Liver (tissue), 8 donors: ENCODE measurements at regions not wholly inside any gene's neighbourhood (a gene's known extent, or its start where the extent isn't known, plus 50 kb on each side); places are given as distances from the start of the nearest gene placed in this dataset.

Source experiments
- DNase-seq: peaks from one replicate; pipeline ENCODE4 v3.0.0-alpha.2; 2017; ENCODE audit warnings: low spot score
- H3K27ac ChIP-seq, 2 donors: one replicate each; pipeline ENCODE4 v1.7.0; 2013; ENCODE audit warnings: inconsistent platforms in 2 of 2, low read length in 2 of 2, control low read depth in 1 of 2, low read depth in 1 of 2, mild to moderate bottlenecking in 1 of 2
- H3K27me3 ChIP-seq, 4 donors: one replicate each; pipeline versions ENCODE4 v1.6.1 to v1.7.0; 2013; ENCODE audit warnings: low read length in 3 of 4, inconsistent platforms in 1 of 4, mild to moderate bottlenecking in 1 of 4, moderate library complexity in 1 of 4; ENCODE audit not compliant: control insufficient read depth in 4 of 4, insufficient read depth in 4 of 4
- H3K36me3 ChIP-seq, 4 donors: one replicate each; pipeline versions ENCODE4 v1.6.1 to v1.7.0; 2013; ENCODE audit warnings: low read length in 3 of 4, mild to moderate bottlenecking in 3 of 4, low read depth in 1 of 4, moderate library complexity in 1 of 4; ENCODE audit not compliant: control insufficient read depth in 4 of 4, insufficient read depth in 3 of 4
- H3K4me1 ChIP-seq, 4 donors: one replicate each; pipeline versions ENCODE4 v1.6.1 to v1.7.0; 2013; ENCODE audit warnings: low read length in 3 of 4, mild to moderate bottlenecking in 3 of 4, moderate library complexity in 1 of 4; ENCODE audit not compliant: control insufficient read depth in 4 of 4, insufficient read depth in 4 of 4
- H3K4me3 ChIP-seq, 3 donors: one replicate each; pipeline versions ENCODE4 v1.6.1 to v1.7.0; 2013; ENCODE audit warnings: low read length in 3 of 3, control low read depth in 1 of 3, low read depth in 1 of 3, mild to moderate bottlenecking in 1 of 3
- H3K9ac ChIP-seq, 2 donors: one replicate each; pipeline ENCODE4 v1.7.0; 2013; ENCODE audit warnings: low read length in 2 of 2, mild to moderate bottlenecking in 2 of 2, moderate library complexity in 2 of 2, control low read depth in 1 of 2, low read depth in 1 of 2
- H3K9me3 ChIP-seq, 4 donors: one replicate each; pipeline versions ENCODE4 v1.6.1 to v1.7.0; 2013; ENCODE audit warnings: low read length in 3 of 4; ENCODE audit not compliant: control insufficient read depth in 4 of 4
- EGR1 ChIP-seq, 2 donors: IDR thresholded peaks; 2 replicates each; pipeline ENCODE4 v1.6.1; 2016 to 2018; ENCODE audit warnings: antibody characterized with exemption in 2 of 2, low read depth in 2 of 2
- FOXA1 ChIP-seq: IDR thresholded peaks from 2 replicates; pipeline ENCODE4 v1.6.1; 2016; ENCODE audit warnings: antibody characterized with exemption
- FOXA2 ChIP-seq: IDR thresholded peaks from 2 replicates; pipeline ENCODE4 v1.6.1; 2016; ENCODE audit warnings: antibody characterized with exemption
- GABPA ChIP-seq, 2 donors: IDR thresholded peaks in 1 of 2; conservative IDR thresholded peaks in 1 of 2; 2 replicates each; pipeline ENCODE4 v1.6.1; 2016; ENCODE audit warnings: antibody characterized with exemption in 2 of 2, mild to moderate bottlenecking in 1 of 2, moderate library complexity in 1 of 2
- HNF4A ChIP-seq, 2 donors: conservative IDR thresholded peaks; 2 replicates each; pipeline ENCODE4 v1.6.1; 2016; ENCODE audit warnings: antibody characterized with exemption in 2 of 2, mild to moderate bottlenecking in 2 of 2
- NR2F2 ChIP-seq: IDR thresholded peaks from 2 replicates; pipeline ENCODE4 v1.6.1; 2016; ENCODE audit warnings: antibody characterized with exemption
- RAD21 ChIP-seq, 2 donors: IDR thresholded peaks; 2 replicates each; pipeline ENCODE4 v1.6.1; 2016; ENCODE audit warnings: antibody characterized with exemption in 2 of 2, mild to moderate bottlenecking in 2 of 2
- RXRA ChIP-seq, 2 donors: IDR thresholded peaks; 2 replicates each; pipeline ENCODE4 v1.6.1; 2017 to 2018; ENCODE audit warnings: antibody characterized with exemption in 2 of 2, mild to moderate bottlenecking in 1 of 2
- WGBS: extraction: QIAGEN DNeasy Blood & Tissue Kit; methylation state at CpG from one replicate; pipeline ENCODE4 v1.1.7; 2013; 5-methylcytosine and 5-hydroxymethylcytosine counted together
- TF ChIP-seq, protein P1 (sequence below): fragments of 150-350 bp; IDR thresholded peaks from 2 replicates; pipeline ENCODE4 v1.5.1; 2017; ENCODE audit warnings: improper control_type of control experiment, low read depth, low read length; ENCODE audit not compliant: missing input control
- TF ChIP-seq, protein P2 (sequence below): IDR thresholded peaks from 2 replicates; pipeline ENCODE4 v1.6.1; 2016; ENCODE audit warnings: antibody characterized with exemption, mild to moderate bottlenecking
- TF ChIP-seq, protein P3 (sequence below): IDR thresholded peaks from 2 replicates; pipeline ENCODE4 v1.6.1; 2016; ENCODE audit warnings: antibody characterized with exemption
- TF ChIP-seq, protein P4 (sequence below): IDR thresholded peaks from 2 replicates; pipeline ENCODE4 v1.6.1; 2016; ENCODE audit warnings: antibody characterized with exemption
- donor health status: healthy.
- donor health status: healthy.
- donor health status: healthy.
- donor health status: healthy.
- donor health status: healthy.

DNA sequence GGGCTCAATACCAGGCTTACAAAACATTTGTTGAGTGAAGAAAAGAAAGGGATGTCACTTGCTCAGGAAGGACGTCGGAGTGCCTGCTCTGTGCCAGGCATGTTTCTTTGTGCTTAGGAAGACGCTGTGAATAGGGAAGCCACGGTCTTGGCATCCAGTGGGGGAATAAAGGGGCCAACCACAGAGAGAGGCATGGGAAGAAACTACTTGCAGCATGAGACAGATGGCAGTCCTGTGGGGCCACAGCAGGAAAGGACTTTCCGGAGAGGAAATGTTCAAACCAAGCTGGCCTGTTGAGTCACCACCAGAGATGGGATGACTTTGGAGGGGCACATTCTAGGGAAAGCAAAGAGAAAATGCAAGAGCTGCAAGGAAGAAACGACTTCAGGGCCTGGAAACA is 173.2 kb downstream of the CDH26 start:
- DNase-seq = no peak
- TF ChIP-seq FOXA1 (no peak), GABPA (IDR thresholded peaks at IDR 0.05 in 1 of 2, conservative IDR thresholded peaks at IDR 0.05 in 1 of 2) (no peak), NR2F2 (no peak), EGR1 (IDR thresholded peaks at IDR 0.05; ENCODE audit: low read depth in 2 of 2) (no peak), RXRA (IDR thresholded peaks at IDR 0.05) (no peak), RAD21 (IDR thresholded peaks at IDR 0.05) (no peak)
- TF ChIP-seq, protein P1, sequence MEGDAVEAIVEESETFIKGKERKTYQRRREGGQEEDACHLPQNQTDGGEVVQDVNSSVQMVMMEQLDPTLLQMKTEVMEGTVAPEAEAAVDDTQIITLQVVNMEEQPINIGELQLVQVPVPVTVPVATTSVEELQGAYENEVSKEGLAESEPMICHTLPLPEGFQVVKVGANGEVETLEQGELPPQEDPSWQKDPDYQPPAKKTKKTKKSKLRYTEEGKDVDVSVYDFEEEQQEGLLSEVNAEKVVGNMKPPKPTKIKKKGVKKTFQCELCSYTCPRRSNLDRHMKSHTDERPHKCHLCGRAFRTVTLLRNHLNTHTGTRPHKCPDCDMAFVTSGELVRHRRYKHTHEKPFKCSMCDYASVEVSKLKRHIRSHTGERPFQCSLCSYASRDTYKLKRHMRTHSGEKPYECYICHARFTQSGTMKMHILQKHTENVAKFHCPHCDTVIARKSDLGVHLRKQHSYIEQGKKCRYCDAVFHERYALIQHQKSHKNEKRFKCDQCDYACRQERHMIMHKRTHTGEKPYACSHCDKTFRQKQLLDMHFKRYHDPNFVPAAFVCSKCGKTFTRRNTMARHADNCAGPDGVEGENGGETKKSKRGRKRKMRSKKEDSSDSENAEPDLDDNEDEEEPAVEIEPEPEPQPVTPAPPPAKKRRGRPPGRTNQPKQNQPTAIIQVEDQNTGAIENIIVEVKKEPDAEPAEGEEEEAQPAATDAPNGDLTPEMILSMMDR = no peak
- Histone ChIP-seq H3K27ac (no peak overlapping the region), H3K36me3 (no peaks in the 10 kb centered on the region), H3K27me3 (no peaks in the 10 kb centered on the region), H3K9ac (no peak overlapping the region), H3K9me3 (no peaks in the 10 kb centered on the region), H3K4me3 (no peak overlapping the region), H3K4me1 (peaks cover 4 to 9% (median 7%) of the 10 kb centered on the region in 4 donors)
- 68% methylated on average over 6 of the region's 6 CpGs for WGBS

DNA sequence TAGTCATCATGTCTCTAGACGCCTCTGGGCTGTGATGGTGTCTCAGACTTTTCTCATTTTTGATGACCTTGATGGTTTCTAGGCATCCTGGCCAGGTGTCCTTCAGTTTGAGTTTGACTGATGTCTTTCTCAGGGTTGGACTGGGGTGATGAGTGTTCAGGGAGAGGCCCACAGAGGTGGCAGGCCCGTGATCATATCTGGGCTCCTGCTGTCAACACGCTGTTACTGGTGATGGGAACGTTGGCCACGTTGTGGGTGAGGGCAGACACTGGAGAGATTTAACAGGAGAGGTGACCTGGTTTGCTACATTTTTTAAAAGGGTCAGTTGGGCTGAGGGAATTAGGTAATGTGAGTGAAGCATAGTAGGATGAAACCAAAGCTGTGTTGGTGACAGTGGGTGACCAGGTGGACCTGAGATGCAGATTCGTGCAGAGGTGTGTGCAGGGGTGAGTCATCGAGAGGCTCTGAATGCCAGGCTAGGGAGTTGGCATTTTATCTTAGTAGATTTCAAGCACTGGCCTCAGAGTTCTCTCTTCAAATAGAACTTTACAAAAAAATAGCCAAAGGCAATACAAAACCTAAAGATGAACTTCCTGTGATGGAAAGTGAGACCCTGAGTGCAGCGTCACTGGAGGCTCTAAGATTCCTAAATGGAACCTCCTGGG is 174.1 kb downstream of the CDH26 start:
- no peak overlapping the region for H3K27ac ChIP-seq
- no peaks in the 10 kb centered on the region for H3K36me3 ChIP-seq
- H3K4me1 ChIP-seq = peaks cover 0 to 9% (median under 1%) of the 10 kb centered on the region in 4 donors
- H3K9me3 ChIP-seq = no peaks in the 10 kb centered on the region
- no peaks in the 10 kb centered on the region for H3K27me3 ChIP-seq
- TF ChIP-seq GABPA (IDR thresholded peaks at IDR 0.05 in 1 of 2, conservative IDR thresholded peaks at IDR 0.05 in 1 of 2) = no peak
- no peak for TF ChIP-seq RAD21 (IDR thresholded peaks at IDR 0.05)
- no peak overlapping the region for H3K4me3 ChIP-seq
- DNase-seq = no peak
- H3K9ac ChIP-seq = no peak overlapping the region
- WGBS = 86% methylated on average over 8 of the region's 8 CpGs

DNA sequence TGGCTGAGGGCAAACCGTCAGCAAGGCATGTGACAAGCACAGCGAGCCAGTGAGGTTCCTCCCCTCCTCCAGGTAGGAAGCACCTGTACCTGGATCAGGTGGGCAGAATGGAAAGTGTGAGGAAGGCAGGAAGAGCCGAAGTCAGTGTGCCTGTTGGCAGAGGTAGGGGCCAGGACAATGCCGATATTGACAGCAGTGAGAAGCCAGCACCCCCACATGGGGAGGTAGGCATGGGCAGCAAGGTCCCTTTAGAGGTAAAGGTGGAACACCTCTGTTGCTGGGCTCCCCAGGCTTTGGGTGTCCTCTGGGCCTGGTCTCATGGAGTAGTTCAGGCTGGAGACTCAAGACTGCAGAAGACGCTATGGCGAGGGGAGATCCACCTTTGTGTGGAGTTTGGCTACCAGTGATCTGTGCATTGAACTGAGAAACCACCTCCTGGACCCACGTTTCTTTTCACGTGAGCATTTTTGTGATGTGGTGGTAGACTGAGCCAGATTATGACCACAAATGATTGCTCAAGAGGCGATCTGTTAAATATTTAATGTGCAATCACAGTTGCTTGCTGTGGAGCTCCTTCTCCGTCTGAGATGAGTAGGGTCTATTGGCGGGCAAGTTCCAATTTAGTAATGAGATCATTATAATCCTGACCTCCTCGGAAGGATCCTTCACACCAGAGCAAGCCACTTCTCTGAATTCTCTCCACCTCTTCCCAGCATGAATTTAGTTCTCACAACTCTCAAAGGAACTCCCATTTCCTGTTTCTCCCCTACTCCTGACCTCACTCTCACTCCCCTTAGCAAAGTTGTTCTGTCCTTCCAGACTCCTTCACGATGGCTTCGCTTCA is 174.8 kb downstream of the CDH26 start:
- Histone ChIP-seq H3K4me3 (no peak overlapping the region), H3K9ac (no peak overlapping the region), H3K27me3 (no peaks in the 10 kb centered on the region), H3K4me1 (peaks cover 0 to 9% (median 0%) of the 10 kb centered on the region in 4 donors), H3K36me3 (no peaks in the 10 kb centered on the region), H3K27ac (no peak overlapping the region), H3K9me3 (no peaks in the 10 kb centered on the region)
- 69% methylated on average over 14 of the region's 14 CpGs for whole genome bisulfite sequencing
- no peak for DNase-seq
- no peak for TF ChIP-seq GABPA (IDR thresholded peaks at IDR 0.05 in 1 of 2, conservative IDR thresholded peaks at IDR 0.05 in 1 of 2)
- TF ChIP-seq, protein P1 = no peak
- TF ChIP-seq, protein P2, sequence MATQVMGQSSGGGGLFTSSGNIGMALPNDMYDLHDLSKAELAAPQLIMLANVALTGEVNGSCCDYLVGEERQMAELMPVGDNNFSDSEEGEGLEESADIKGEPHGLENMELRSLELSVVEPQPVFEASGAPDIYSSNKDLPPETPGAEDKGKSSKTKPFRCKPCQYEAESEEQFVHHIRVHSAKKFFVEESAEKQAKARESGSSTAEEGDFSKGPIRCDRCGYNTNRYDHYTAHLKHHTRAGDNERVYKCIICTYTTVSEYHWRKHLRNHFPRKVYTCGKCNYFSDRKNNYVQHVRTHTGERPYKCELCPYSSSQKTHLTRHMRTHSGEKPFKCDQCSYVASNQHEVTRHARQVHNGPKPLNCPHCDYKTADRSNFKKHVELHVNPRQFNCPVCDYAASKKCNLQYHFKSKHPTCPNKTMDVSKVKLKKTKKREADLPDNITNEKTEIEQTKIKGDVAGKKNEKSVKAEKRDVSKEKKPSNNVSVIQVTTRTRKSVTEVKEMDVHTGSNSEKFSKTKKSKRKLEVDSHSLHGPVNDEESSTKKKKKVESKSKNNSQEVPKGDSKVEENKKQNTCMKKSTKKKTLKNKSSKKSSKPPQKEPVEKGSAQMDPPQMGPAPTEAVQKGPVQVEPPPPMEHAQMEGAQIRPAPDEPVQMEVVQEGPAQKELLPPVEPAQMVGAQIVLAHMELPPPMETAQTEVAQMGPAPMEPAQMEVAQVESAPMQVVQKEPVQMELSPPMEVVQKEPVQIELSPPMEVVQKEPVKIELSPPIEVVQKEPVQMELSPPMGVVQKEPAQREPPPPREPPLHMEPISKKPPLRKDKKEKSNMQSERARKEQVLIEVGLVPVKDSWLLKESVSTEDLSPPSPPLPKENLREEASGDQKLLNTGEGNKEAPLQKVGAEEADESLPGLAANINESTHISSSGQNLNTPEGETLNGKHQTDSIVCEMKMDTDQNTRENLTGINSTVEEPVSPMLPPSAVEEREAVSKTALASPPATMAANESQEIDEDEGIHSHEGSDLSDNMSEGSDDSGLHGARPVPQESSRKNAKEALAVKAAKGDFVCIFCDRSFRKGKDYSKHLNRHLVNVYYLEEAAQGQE = no peak
- TF ChIP-seq RXRA (IDR thresholded peaks at IDR 0.05) = peak in 1 of 2 donors; percentile 35
- no peak for TF ChIP-seq FOXA2
- TF ChIP-seq, protein P3, sequence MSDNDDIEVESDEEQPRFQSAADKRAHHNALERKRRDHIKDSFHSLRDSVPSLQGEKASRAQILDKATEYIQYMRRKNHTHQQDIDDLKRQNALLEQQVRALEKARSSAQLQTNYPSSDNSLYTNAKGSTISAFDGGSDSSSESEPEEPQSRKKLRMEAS = no peak
- TF ChIP-seq HNF4A (conservative IDR thresholded peaks at IDR 0.05) = peak in 1 of 2 donors; percentile 43
- TF ChIP-seq, protein P4, sequence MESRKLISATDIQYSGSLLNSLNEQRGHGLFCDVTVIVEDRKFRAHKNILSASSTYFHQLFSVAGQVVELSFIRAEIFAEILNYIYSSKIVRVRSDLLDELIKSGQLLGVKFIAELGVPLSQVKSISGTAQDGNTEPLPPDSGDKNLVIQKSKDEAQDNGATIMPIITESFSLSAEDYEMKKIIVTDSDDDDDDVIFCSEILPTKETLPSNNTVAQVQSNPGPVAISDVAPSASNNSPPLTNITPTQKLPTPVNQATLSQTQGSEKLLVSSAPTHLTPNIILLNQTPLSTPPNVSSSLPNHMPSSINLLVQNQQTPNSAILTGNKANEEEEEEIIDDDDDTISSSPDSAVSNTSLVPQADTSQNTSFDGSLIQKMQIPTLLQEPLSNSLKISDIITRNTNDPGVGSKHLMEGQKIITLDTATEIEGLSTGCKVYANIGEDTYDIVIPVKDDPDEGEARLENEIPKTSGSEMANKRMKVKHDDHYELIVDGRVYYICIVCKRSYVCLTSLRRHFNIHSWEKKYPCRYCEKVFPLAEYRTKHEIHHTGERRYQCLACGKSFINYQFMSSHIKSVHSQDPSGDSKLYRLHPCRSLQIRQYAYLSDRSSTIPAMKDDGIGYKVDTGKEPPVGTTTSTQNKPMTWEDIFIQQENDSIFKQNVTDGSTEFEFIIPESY = no peak
- TF ChIP-seq FOXA1 = no peak
